ENCODE measurements at regions not wholly inside any gene's neighbourhood (a gene's known extent, or its start where the extent isn't known, plus 50 kb on each side); places are given as distances from the start of the nearest gene placed in this dataset.

DNA sequence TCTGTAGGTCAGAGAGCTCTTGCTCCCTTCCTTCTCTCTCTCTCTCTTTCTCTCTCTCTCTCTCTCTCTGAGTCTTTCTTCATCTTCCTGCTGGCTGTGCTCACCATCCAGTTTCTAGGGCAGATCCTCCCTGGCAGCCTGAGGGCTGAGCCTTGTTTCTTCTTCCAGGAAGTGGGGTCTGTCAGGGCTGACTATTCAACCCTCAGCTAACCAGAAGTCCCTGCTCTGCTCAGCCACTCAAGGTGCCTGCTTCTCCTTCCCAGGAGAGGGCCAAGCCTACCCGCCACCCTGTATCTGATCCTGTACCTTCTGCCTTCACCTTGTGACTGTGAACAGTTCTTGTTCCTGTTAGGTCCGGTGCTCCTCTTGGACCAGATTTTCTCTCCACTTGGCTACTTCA, 107.6 kb upstream of the ETV3 start:
- Histone ChIP-seq H3K27me3 (ENCODE audit: insufficient read depth, insufficient read length) (no peaks in the 10 kb centered on the region), H3K4me3 (ENCODE audit: insufficient read length, low read depth) (no peak overlapping the region), H3K4me1 (ENCODE audit: insufficient read depth, insufficient read length) (no peaks in the 10 kb centered on the region), H3K9ac (ENCODE audit: insufficient read length, low read depth) (no peak overlapping the region), H3K9me3 (ENCODE audit: insufficient read depth, low read length) (no peaks in the 10 kb centered on the region), H3K36me3 (ENCODE audit: insufficient read depth, insufficient read length, low read length) (no peaks in the 10 kb centered on the region)
- TF ChIP-seq SUZ12 (IDR thresholded peaks at IDR 0.05; ENCODE audit: extremely low read depth, insufficient read depth, insufficient read length) = no peak
- TF ChIP-seq YY1 (IDR thresholded peaks at IDR 0.05; ENCODE audit: insufficient read depth, insufficient read length) = no peak
- no peak for TF ChIP-seq ZNF274 (IDR thresholded peaks at IDR 0.05; ENCODE audit: low read depth, low read length)
- DNase-seq (ENCODE audit: low read depth, low spot score) = no peak

DNA sequence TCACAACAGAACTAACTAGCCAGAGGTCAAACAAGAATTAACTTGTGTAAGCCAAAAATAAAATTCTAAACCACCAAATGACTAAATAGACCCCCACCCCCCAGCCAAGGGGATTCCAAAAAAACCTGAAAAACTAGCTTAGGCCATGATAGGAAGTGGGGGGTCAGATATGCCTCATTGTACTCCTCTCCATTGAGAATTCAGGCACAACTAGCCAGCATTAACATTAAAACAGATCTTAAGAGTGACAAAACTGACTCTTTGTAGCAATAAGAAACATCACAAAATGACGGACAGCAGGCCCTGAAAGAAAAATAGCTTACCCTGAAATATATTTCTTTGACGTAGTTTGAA, 103.0 kb upstream of the ETV3 start:
- no peaks in the 10 kb centered on the region for H3K9me3 ChIP-seq (ENCODE audit: insufficient read depth, low read length)
- no peak overlapping the region for H3K4me3 ChIP-seq (ENCODE audit: insufficient read length, low read depth)
- H3K4me1 ChIP-seq (ENCODE audit: insufficient read depth, insufficient read length) = no peaks in the 10 kb centered on the region
- H3K27me3 ChIP-seq (ENCODE audit: insufficient read depth, insufficient read length) = no peaks in the 10 kb centered on the region
- H3K36me3 ChIP-seq (ENCODE audit: insufficient read depth, insufficient read length, low read length) = no peaks in the 10 kb centered on the region
- H3K9ac ChIP-seq (ENCODE audit: insufficient read length, low read depth) = no peak overlapping the region
- DNase-seq (ENCODE audit: low read depth, low spot score) = no peak
- no peak for TF ChIP-seq YY1 (IDR thresholded peaks at IDR 0.05; ENCODE audit: insufficient read depth, insufficient read length)
- TF ChIP-seq SUZ12 (IDR thresholded peaks at IDR 0.05; ENCODE audit: extremely low read depth, insufficient read depth, insufficient read length) = no peak
- TF ChIP-seq ZNF274 (IDR thresholded peaks at IDR 0.05; ENCODE audit: low read depth, low read length) = no peak

DNA sequence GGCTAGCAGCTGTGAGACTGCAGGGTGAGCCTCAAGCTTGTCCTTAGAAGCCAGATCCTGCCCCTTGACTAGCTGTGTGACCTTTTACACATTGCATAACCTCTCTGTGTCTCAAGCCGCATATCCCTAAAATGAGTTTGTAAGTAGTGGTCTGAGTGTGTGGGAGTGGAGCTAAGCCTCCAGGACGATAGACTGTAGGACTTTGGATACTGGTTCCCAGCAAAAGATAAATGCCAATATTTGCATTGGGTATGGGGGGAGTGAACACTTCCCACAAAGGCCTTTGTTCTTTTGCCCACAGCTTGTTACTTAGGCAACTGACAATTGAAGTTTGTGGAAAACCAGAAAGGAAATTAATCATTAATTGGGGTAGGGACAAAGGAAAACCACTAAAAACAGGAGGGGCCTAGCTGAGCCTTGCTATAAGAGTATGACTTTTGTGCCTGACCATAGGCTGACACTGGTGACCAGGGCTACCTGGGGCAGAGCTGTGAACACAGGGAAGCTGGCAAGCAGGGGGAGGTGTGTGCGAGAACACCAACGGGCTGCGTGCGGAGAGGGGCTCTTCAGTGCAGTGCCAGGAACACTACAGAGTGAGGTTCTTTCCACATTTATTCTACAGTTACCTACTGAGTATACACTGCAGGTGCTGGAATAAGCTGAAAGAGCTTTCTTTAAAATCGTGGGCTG, 102.4 kb upstream of the ETV3 start:
- Histone ChIP-seq H3K4me1 (ENCODE audit: insufficient read depth, insufficient read length) (no peaks in the 10 kb centered on the region), H3K27me3 (ENCODE audit: insufficient read depth, insufficient read length) (no peaks in the 10 kb centered on the region), H3K9ac (ENCODE audit: insufficient read length, low read depth) (no peak overlapping the region), H3K36me3 (ENCODE audit: insufficient read depth, insufficient read length, low read length) (no peaks in the 10 kb centered on the region), H3K4me3 (ENCODE audit: insufficient read length, low read depth) (no peak overlapping the region), H3K9me3 (ENCODE audit: insufficient read depth, low read length) (no peaks in the 10 kb centered on the region)
- no peak for DNase-seq (ENCODE audit: low read depth, low spot score)
- TF ChIP-seq ZNF274 (IDR thresholded peaks at IDR 0.05; ENCODE audit: low read depth, low read length) = no peak
- no peak for TF ChIP-seq SUZ12 (IDR thresholded peaks at IDR 0.05; ENCODE audit: extremely low read depth, insufficient read depth, insufficient read length)
- no peak for TF ChIP-seq YY1 (IDR thresholded peaks at IDR 0.05; ENCODE audit: insufficient read depth, insufficient read length)

DNA sequence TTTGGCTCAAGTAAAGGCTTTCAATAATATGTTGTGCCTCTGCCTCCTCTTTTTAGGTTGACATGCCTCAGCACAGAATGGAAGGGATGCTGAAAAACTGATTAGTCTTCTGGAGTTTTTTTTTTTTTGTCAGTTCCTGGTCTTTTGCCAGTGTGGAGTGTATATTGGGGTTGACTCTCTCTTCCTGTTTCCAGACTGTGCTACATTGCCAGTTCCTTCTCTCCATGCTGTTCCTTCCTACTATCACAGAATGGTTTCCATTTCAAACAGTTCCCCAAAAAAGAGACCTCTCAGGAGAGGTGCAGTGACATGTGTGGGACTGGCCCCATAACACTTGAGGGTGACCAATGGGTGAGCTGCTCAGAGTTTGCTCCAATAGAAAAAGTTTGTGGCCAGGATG, 101.7 kb upstream of the ETV3 start:
- Histone ChIP-seq H3K36me3 (ENCODE audit: insufficient read depth, insufficient read length, low read length) (no peaks in the 10 kb centered on the region), H3K27me3 (ENCODE audit: insufficient read depth, insufficient read length) (no peaks in the 10 kb centered on the region), H3K9ac (ENCODE audit: insufficient read length, low read depth) (no peak overlapping the region), H3K4me1 (ENCODE audit: insufficient read depth, insufficient read length) (no peaks in the 10 kb centered on the region), H3K9me3 (ENCODE audit: insufficient read depth, low read length) (no peaks in the 10 kb centered on the region), H3K4me3 (ENCODE audit: insufficient read length, low read depth) (no peak overlapping the region)
- TF ChIP-seq SUZ12 (IDR thresholded peaks at IDR 0.05; ENCODE audit: extremely low read depth, insufficient read depth, insufficient read length) (no peak), ZNF274 (IDR thresholded peaks at IDR 0.05; ENCODE audit: low read depth, low read length) (no peak), YY1 (IDR thresholded peaks at IDR 0.05; ENCODE audit: insufficient read depth, insufficient read length) (no peak)
- DNase-seq (ENCODE audit: low read depth, low spot score) = no peak

DNA sequence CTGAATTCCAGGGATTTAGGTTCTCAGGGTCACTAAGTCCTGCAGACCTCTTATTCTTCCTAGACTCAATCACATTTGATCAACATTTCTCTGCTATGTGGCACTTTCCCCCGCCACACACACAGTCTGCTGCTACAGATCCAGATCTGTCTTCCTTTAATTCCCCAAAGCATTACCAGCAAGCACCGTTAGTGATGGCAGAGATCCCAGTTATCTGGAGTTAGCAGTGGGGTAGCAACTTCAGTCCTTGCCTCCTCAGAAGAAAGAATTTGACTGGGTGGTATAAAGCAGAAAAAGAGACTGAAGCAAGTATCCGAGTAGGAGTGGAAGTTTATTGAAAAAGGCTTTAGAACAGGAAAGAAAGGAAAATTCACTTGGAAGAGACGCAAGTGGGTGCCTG, 100.4 kb upstream of the ETV3 start:
- H3K9ac ChIP-seq (ENCODE audit: insufficient read length, low read depth) = no peak overlapping the region
- no peak for DNase-seq (ENCODE audit: low read depth, low spot score)
- H3K4me1 ChIP-seq (ENCODE audit: insufficient read depth, insufficient read length) = no peaks in the 10 kb centered on the region
- TF ChIP-seq YY1 (IDR thresholded peaks at IDR 0.05; ENCODE audit: insufficient read depth, insufficient read length) (no peak), ZNF274 (IDR thresholded peaks at IDR 0.05; ENCODE audit: low read depth, low read length) (no peak), SUZ12 (IDR thresholded peaks at IDR 0.05; ENCODE audit: extremely low read depth, insufficient read depth, insufficient read length) (no peak)
- H3K36me3 ChIP-seq (ENCODE audit: insufficient read depth, insufficient read length, low read length) = no peaks in the 10 kb centered on the region
- no peaks in the 10 kb centered on the region for H3K27me3 ChIP-seq (ENCODE audit: insufficient read depth, insufficient read length)
- H3K9me3 ChIP-seq (ENCODE audit: insufficient read depth, low read length) = no peaks in the 10 kb centered on the region
- H3K4me3 ChIP-seq (ENCODE audit: insufficient read length, low read depth) = no peak overlapping the region

DNA sequence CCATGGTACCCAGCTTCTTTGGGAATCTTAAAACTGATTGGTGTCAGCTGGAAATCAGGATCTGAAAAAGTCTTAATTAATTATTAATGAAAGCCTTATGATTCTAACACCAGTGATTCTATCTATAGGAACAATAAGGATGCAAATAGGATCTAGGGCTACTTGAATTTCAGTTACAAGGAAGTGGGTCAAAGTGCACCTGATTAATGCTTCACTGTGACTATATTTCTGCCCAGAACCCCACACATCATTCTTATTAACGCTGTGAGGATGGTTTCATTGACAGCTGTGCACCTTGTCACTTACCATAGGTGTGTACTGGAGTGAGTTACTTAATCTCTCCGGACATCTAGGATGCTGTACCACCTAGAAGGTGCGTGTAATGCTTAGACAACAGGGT, 99.8 kb upstream of the ETV3 start:
- H3K27me3 ChIP-seq (ENCODE audit: insufficient read depth, insufficient read length) = no peaks in the 10 kb centered on the region
- H3K4me1 ChIP-seq (ENCODE audit: insufficient read depth, insufficient read length) = no peaks in the 10 kb centered on the region
- H3K9ac ChIP-seq (ENCODE audit: insufficient read length, low read depth) = no peak overlapping the region
- TF ChIP-seq YY1 (IDR thresholded peaks at IDR 0.05; ENCODE audit: insufficient read depth, insufficient read length) = no peak
- no peak for TF ChIP-seq ZNF274 (IDR thresholded peaks at IDR 0.05; ENCODE audit: low read depth, low read length)
- TF ChIP-seq SUZ12 (IDR thresholded peaks at IDR 0.05; ENCODE audit: extremely low read depth, insufficient read depth, insufficient read length) = no peak
- no peak overlapping the region for H3K4me3 ChIP-seq (ENCODE audit: insufficient read length, low read depth)
- no peaks in the 10 kb centered on the region for H3K9me3 ChIP-seq (ENCODE audit: insufficient read depth, low read length)
- H3K36me3 ChIP-seq (ENCODE audit: insufficient read depth, insufficient read length, low read length) = no peaks in the 10 kb centered on the region
- no peak for DNase-seq (ENCODE audit: low read depth, low spot score)

DNA sequence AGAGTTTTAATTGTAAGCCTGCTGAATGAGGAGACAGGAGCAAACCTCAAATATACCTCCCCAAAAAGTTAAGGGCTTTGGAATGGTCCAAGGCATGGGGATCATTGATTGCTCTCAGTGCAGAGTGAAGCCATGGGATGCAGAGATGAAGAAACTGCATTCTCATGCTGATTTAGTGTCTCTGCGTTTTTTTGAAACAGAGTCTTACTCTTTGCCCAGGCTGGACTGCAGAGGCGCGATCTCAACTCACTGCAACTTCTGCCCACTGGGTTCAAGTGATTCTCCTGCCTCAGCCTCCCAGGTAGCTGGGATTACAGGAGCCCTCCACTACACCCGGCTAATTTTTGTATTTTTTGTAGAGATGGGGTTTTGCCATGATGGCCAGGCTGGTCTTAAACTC, 99.3 kb upstream of the ETV3 start:
- Histone ChIP-seq H3K4me1 (ENCODE audit: insufficient read depth, insufficient read length) (no peaks in the 10 kb centered on the region), H3K4me3 (ENCODE audit: insufficient read length, low read depth) (no peak overlapping the region), H3K36me3 (ENCODE audit: insufficient read depth, insufficient read length, low read length) (no peaks in the 10 kb centered on the region), H3K9ac (ENCODE audit: insufficient read length, low read depth) (no peak overlapping the region), H3K9me3 (ENCODE audit: insufficient read depth, low read length) (no peaks in the 10 kb centered on the region), H3K27me3 (ENCODE audit: insufficient read depth, insufficient read length) (no peaks in the 10 kb centered on the region)
- TF ChIP-seq ZNF274 (IDR thresholded peaks at IDR 0.05; ENCODE audit: low read depth, low read length) (no peak), SUZ12 (IDR thresholded peaks at IDR 0.05; ENCODE audit: extremely low read depth, insufficient read depth, insufficient read length) (no peak), YY1 (IDR thresholded peaks at IDR 0.05; ENCODE audit: insufficient read depth, insufficient read length) (no peak)
- DNase-seq (ENCODE audit: low read depth, low spot score) = no peak
